Lower lobe of right lung (tissue), 2 donors: ENCODE measurements at regions not wholly inside any gene's neighbourhood (a gene's known extent, or its start where the extent isn't known, plus 50 kb on each side); places are given as distances from the start of the nearest gene placed in this dataset.

Experiments used
- ATAC-seq, 2 donors: fragments of 200-7000 bp; cut with Tn5 transposase; one replicate each; pipeline ENCODE4 v1.9.1; 2020 to 2022; ENCODE audit warnings: mild to moderate bottlenecking in 2 of 2, moderate library complexity in 2 of 2
- DNase-seq: peaks from one replicate; pipeline ENCODE4 v3.0.0-alpha.2; 2020
- H3K27ac ChIP-seq: fragments of 200-600 bp; one replicate; pipeline ENCODE4 v1.8.0; 2022
- H3K27me3 ChIP-seq: fragments of 200-600 bp; one replicate; pipeline ENCODE4 v1.8.0; 2022; ENCODE audit warnings: low read depth
- H3K36me3 ChIP-seq: fragments of 200-600 bp; one replicate; pipeline ENCODE4 v1.8.0; 2022; ENCODE audit warnings: mild to moderate bottlenecking
- H3K4me1 ChIP-seq: fragments of 200-600 bp; one replicate; pipeline ENCODE4 v1.8.0; 2022
- H3K4me3 ChIP-seq: fragments of 200-600 bp; one replicate; pipeline ENCODE4 v1.8.0; 2022; ENCODE audit warnings: mild to moderate bottlenecking
- H3K9me3 ChIP-seq: fragments of 200-600 bp; one replicate; pipeline ENCODE4 v1.8.0; 2022
- CTCF ChIP-seq: fragments of 200-600 bp; IDR thresholded peaks from one replicate; pipeline ENCODE4 v1.8.0; 2022; ENCODE audit warnings: antibody characterized with exemption, mild to moderate bottlenecking
- intact Hi-C: fragments of 100-400 bp; cut with DNase I; formaldehyde crosslinking; loops from one replicate; pipeline ENCODE4 v1.11.0; 2022
- donor health status: DM: no; HTN: yes; CAD: no; lungs with severe emphysema.

GRCh38 chr9:91037511-91038482, 236.2 kb downstream of the SYK start:
- Histone ChIP-seq H3K27me3 (no peaks in the 10 kb centered on the region), H3K27ac (peak overlapping the region; percentile 51), H3K36me3 (no peaks in the 10 kb centered on the region), H3K9me3 (no peaks in the 10 kb centered on the region), H3K4me3 (no peak overlapping the region), H3K4me1 (peaks cover 23% of the 10 kb centered on the region)
- intact Hi-C loops = no loop called here
- ATAC-seq (peak; percentile 44 to 63), DNase-seq (peak; percentile 73)
- no peak for TF ChIP-seq CTCF

- H3K4me3 ChIP-seq = no peak overlapping the region
- intact Hi-C loops = no loop called here
- TF ChIP-seq CTCF = no peak
These were observed 237.0 kb downstream of the SYK start for GRCh38 chr9:91038483-91039124.

GRCh38 chr9:91039125-91039834, 237.7 kb downstream of the SYK start:
- H3K4me1 ChIP-seq = peaks cover 23% of the 10 kb centered on the region
- DNase-seq (no peak), ATAC-seq (no peak)
- H3K27me3 ChIP-seq = no peaks in the 10 kb centered on the region
- H3K9me3 ChIP-seq = no peaks in the 10 kb centered on the region
- intact Hi-C loops = no loop called here
- H3K36me3 ChIP-seq = no peaks in the 10 kb centered on the region
- H3K4me3 ChIP-seq = no peak overlapping the region
- H3K27ac ChIP-seq = no peak overlapping the region
- TF ChIP-seq CTCF = no peak

More at GRCh38 chr9:91038483-91039124, 237.0 kb downstream of the SYK start:
- ATAC-seq = no peak
- Histone ChIP-seq H3K4me1 (peaks cover 23% of the 10 kb centered on the region), H3K27ac (peak overlapping the region; percentile 51), H3K27me3 (no peaks in the 10 kb centered on the region), H3K36me3 (no peaks in the 10 kb centered on the region), H3K9me3 (no peaks in the 10 kb centered on the region)
- DNase-seq = no peak

GRCh38 chr9:91039835-91040140, 238.2 kb downstream of the SYK start:
- DNase-seq = no peak
- no peak for TF ChIP-seq CTCF
- Histone ChIP-seq H3K36me3 (no peaks in the 10 kb centered on the region), H3K4me1 (peaks cover 23% of the 10 kb centered on the region), H3K4me3 (no peak overlapping the region), H3K27ac (no peak overlapping the region), H3K9me3 (no peaks in the 10 kb centered on the region), H3K27me3 (no peaks in the 10 kb centered on the region)
- no peak for ATAC-seq
- intact Hi-C loops = no loop called here

- Histone ChIP-seq H3K27ac (no peak overlapping the region), H3K4me1 (peaks cover 23% of the 10 kb centered on the region), H3K4me3 (no peak overlapping the region), H3K27me3 (no peaks in the 10 kb centered on the region), H3K36me3 (no peaks in the 10 kb centered on the region), H3K9me3 (no peaks in the 10 kb centered on the region)
- no peak for TF ChIP-seq CTCF
- no peak for ATAC-seq
- DNase-seq = no peak
- intact Hi-C loops = no loop called here
These were observed 239.0 kb downstream of the SYK start for GRCh38 chr9:91040371-91041215.
